HTR-8/SVneo (cell line): ENCODE measurements at regions not wholly inside any gene's neighbourhood (a gene's known extent, or its start where the extent isn't known, plus 50 kb on each side); places are given as distances from the start of the nearest gene placed in this dataset.
A peak's percentile ranks its signal among the peaks of the same experiment; 100 is the strongest.

Experiments used
- DNase-seq: peaks from one replicate; pipeline ENCODE4 v3.0.0; 2011; ENCODE audit warnings: low spot score, mixed read lengths; ENCODE audit not compliant: insufficient read length
- FAIRE-seq: peaks from 2 replicates; lab custom pipeline; 2011; peaks lifted over from hg19 to GRCh38; lab: Jason Lieb, UNC

- FAIRE-seq = no peak
- no peak for DNase-seq
Measured at GRCh38 chr15:38071211-38071972, 137.0 kb downstream of the TMCO5A start.

GRCh38 chr15:38072007-38072347 is 137.5 kb downstream of the TMCO5A start:
- FAIRE-seq (no peak), DNase-seq (no peak)

- DNase-seq (peak; percentile 41), FAIRE-seq (no peak)
Measured at GRCh38 chr15:38072348-38073177, 138.1 kb downstream of the TMCO5A start.

- peak; percentile 7 for DNase-seq
Measured at GRCh38 chr15:38073178-38073946, 138.9 kb downstream of the TMCO5A start.

GRCh38 chr15:38074029-38074428 is 139.6 kb downstream of the TMCO5A start:
- no peak for FAIRE-seq

More at GRCh38 chr15:38073178-38073946, 138.9 kb downstream of the TMCO5A start:
- FAIRE-seq = no peak

GRCh38 chr15:38075466-38075865 is 141.0 kb downstream of the TMCO5A start:
- FAIRE-seq = no peak
- no peak for DNase-seq

More at GRCh38 chr15:38074029-38074428, 139.6 kb downstream of the TMCO5A start:
- no peak for DNase-seq

GRCh38 chr15:38076786-38077185 is 142.3 kb downstream of the TMCO5A start:
- no peak for FAIRE-seq
- DNase-seq = no peak

GRCh38 chr15:38079236-38079635 is 144.8 kb downstream of the TMCO5A start:
- DNase-seq (no peak), FAIRE-seq (no peak)

- DNase-seq = no peak
- no peak for FAIRE-seq
Measured at GRCh38 chr15:38080651-38081275, 146.3 kb downstream of the TMCO5A start.

GRCh38 chr15:38084289-38084688 is 149.8 kb downstream of the TMCO5A start:
- FAIRE-seq (no peak), DNase-seq (no peak)

GRCh38 chr15:38085114-38085513 is 150.7 kb downstream of the TMCO5A start:
- FAIRE-seq = no peak
- no peak for DNase-seq

GRCh38 chr15:38085931-38086568 is 151.6 kb downstream of the TMCO5A start:
- FAIRE-seq (no peak), DNase-seq (no peak)

GRCh38 chr15:38086611-38087010 is 152.2 kb downstream of the TMCO5A start:
- no peak for DNase-seq

GRCh38 chr15:38088971-38089370 is 154.5 kb downstream of the TMCO5A start:
- DNase-seq (no peak), FAIRE-seq (no peak)

More at GRCh38 chr15:38086611-38087010, 152.2 kb downstream of the TMCO5A start:
- FAIRE-seq = no peak

GRCh38 chr15:38090223-38090622 is 155.8 kb downstream of the TMCO5A start:
- no peak for FAIRE-seq
- no peak for DNase-seq

- FAIRE-seq (no peak), DNase-seq (no peak)
Measured at GRCh38 chr15:38090678-38091077, 156.2 kb downstream of the TMCO5A start.

- DNase-seq (no peak), FAIRE-seq (no peak)
Measured at GRCh38 chr15:38091078-38091645, 156.7 kb downstream of the TMCO5A start.

GRCh38 chr15:38093931-38094330 is 158.7 kb upstream of the SPRED1 start:
- no peak for FAIRE-seq
- no peak for DNase-seq

GRCh38 chr15:38102972-38103371 is 149.7 kb upstream of the SPRED1 start:
- no peak for DNase-seq
- FAIRE-seq = no peak
